GM12872 (cell line): ENCODE measurements at regions not wholly inside any gene's neighbourhood (a gene's known extent, or its start where the extent isn't known, plus 50 kb on each side); places are given as distances from the start of the nearest gene placed in this dataset.

Source experiments
- CTCF ChIP-seq: IDR thresholded peaks from 3 replicates; pipeline ENCODE4 v1.5.1; 2011; ENCODE audit warnings: low read depth, mild to moderate bottlenecking, low read length, moderate library complexity; ENCODE audit not compliant: insufficient read depth

GRCh38 chr11:128398517-128399250 is 188.7 kb downstream of the ETS1 start:
- TF ChIP-seq CTCF, result no peak

- no peak for TF ChIP-seq CTCF
Observed at GRCh38 chr11:128397362-128397761, 190.0 kb downstream of the ETS1 start.

- TF ChIP-seq CTCF, result no peak
Observed at GRCh38 chr11:128394431-128395089, 192.8 kb downstream of the ETS1 start.

GRCh38 chr11:128392259-128392658 is 195.1 kb downstream of the ETS1 start:
- TF ChIP-seq CTCF, result no peak

- TF ChIP-seq CTCF, result no peak
Observed at GRCh38 chr11:128391811-128392210, 195.5 kb downstream of the ETS1 start.

GRCh38 chr11:128390246-128390645 is 197.1 kb downstream of the ETS1 start:
- TF ChIP-seq CTCF, result no peak

GRCh38 chr11:128389461-128389976 is 197.8 kb downstream of the ETS1 start:
- no peak for TF ChIP-seq CTCF
